GM18519 (cell line): ENCODE measurements at regions not wholly inside any gene's neighbourhood (a gene's known extent, or its start where the extent isn't known, plus 50 kb on each side); places are given as distances from the start of the nearest gene placed in this dataset.
"Not testable (repeated sequence)": the region's sequence is repeated elsewhere in the genome, so short reads cannot be mapped to it uniquely, and the experiment has no call there.

Source experiments
- ATAC-seq: cut with Tn5 transposase; IDR thresholded peaks from one replicate; pipeline ENCODE4 v1.9.1; 2021; ENCODE audit warnings: mild to moderate bottlenecking, moderate library complexity; ENCODE audit not compliant: unreplicated experiment, low FRiP score

- not testable (repeated sequence) for ATAC-seq
These were observed 275.2 kb downstream of the LIPI start for GRCh38 chr21:13935396-13936032.

- ATAC-seq: not testable (repeated sequence)
These were observed 275.8 kb downstream of the LIPI start for GRCh38 chr21:13934887-13935342.

GRCh38 chr21:13923175-13923574 is 287.6 kb downstream of the LIPI start:
- not testable (repeated sequence) for ATAC-seq

GRCh38 chr21:13921455-13921854 is 289.3 kb downstream of the LIPI start:
- not testable (repeated sequence) for ATAC-seq

- ATAC-seq: not testable (repeated sequence)
These were observed 297.8 kb downstream of the POTED start for GRCh38 chr21:13907385-13907784.

- ATAC-seq: not testable (repeated sequence)
These were observed 287.1 kb downstream of the POTED start for GRCh38 chr21:13896596-13897247.

GRCh38 chr21:13893617-13894016 is 284.0 kb downstream of the POTED start:
- not testable (repeated sequence) for ATAC-seq

GRCh38 chr21:13893025-13893424 is 283.4 kb downstream of the POTED start:
- not testable (repeated sequence) for ATAC-seq

- ATAC-seq: not testable (repeated sequence)
These were observed 282.7 kb downstream of the POTED start for GRCh38 chr21:13892146-13892751.

GRCh38 chr21:13889176-13889575 is 279.6 kb downstream of the POTED start:
- not testable (repeated sequence) for ATAC-seq

GRCh38 chr21:13883641-13884395 is 274.2 kb downstream of the POTED start:
- ATAC-seq: not testable (repeated sequence)

- ATAC-seq: not testable (repeated sequence)
These were observed 267.9 kb downstream of the POTED start for GRCh38 chr21:13877503-13877902.

- not testable (repeated sequence) for ATAC-seq
These were observed 267.4 kb downstream of the POTED start for GRCh38 chr21:13876999-13877398.

GRCh38 chr21:13874001-13874400 is 264.4 kb downstream of the POTED start:
- not testable (repeated sequence) for ATAC-seq

GRCh38 chr21:13854638-13855037 is 245.1 kb downstream of the POTED start:
- no peak for ATAC-seq

GRCh38 chr21:13850808-13851207 is 241.2 kb downstream of the POTED start:
- ATAC-seq: not testable (repeated sequence)

GRCh38 chr21:13849489-13849888 is 239.9 kb downstream of the POTED start:
- ATAC-seq: not testable (repeated sequence)

- ATAC-seq: not testable (repeated sequence)
These were observed 237.1 kb downstream of the POTED start for GRCh38 chr21:13846718-13847117.

GRCh38 chr21:13844574-13844973 is 235.0 kb downstream of the POTED start:
- ATAC-seq: not testable (repeated sequence)

- ATAC-seq: not testable (repeated sequence)
These were observed 233.5 kb downstream of the POTED start for GRCh38 chr21:13843081-13843480.

GRCh38 chr21:13827666-13828065 is 218.1 kb downstream of the POTED start:
- ATAC-seq: not testable (repeated sequence)
